ENCODE measurements at regions not wholly inside any gene's neighbourhood (a gene's known extent, or its start where the extent isn't known, plus 50 kb on each side); places are given as distances from the start of the nearest gene placed in this dataset.
A peak's percentile ranks its signal among the peaks of the same experiment; 100 is the strongest.

GRCh38 chr15:31474059-31474868 lies 147.6 kb downstream of the KLF13 start:
- DNase-seq, result no peak

DNA sequence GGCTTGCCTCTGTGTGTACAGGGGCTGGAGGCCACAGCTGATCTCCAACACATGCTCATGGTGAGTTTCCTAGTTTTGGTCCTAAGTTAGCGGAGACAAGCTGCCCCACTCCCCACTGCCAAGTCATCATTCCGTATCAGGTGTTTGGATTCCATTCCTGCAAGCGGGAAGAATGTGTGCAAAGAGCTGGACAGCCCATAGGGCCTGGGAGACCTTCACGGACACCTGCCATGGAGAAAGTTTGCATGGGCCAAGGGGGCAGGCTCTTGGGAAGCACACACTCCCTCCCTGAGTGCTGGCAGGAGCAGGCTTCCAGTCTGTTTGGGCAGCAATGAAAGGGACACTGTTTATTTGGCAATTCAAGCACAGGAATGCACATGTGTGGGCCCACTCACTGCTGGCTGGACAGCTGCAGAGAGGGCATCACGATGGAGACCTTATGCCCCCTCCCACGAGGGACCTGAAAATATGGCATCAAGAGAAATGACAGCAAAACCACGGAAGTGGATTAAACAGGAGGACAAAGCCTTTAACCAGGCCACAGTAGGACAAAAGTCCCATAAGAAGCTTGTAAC lies 149.7 kb downstream of the KLF13 start:
- DNase-seq, result no peak

DNA sequence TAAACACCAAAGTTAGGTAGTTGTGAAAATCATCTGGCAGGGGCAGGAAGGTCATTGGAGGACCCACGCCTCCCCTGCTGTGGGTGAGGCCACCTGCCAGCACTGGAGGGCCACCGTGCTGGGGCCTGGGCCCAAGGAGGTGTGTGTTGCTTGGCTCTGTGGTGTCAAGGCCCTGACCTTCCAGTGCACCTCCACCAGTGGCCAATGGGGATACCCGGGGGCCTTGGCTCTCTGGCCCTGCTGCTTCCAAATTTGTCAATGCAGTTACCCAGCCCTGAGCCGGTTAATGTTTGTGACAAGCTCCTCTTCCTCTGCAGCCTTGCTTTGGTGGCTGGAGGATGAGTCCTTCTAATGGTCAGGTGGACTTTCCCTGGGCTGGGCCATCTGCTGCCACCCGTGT lies 150.2 kb downstream of the KLF13 start:
- no peak for DNase-seq

DNA sequence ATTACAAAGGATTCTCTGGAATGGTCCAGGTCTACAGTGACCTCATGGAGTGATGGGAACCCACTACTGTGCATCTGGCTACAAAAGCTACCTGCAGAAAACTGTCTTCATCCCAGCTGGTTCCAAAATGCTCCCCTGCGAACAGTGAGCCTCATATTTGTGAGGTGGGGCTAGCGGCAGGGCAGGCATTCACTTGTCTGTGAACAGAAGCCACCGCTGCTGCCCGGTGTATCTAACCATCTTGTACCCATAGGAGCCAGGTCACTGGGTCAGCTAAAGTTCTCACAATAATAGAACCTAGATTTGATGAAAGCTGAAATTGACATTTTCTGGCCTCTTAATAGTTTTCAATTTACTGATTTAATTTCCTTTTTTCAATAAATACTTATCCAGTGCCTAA lies 150.7 kb downstream of the KLF13 start:
- DNase-seq, result no peak

- DNase-seq, result no peak
Observed at GRCh38 chr15:31477851-31478701, 151.4 kb downstream of the KLF13 start.

DNA sequence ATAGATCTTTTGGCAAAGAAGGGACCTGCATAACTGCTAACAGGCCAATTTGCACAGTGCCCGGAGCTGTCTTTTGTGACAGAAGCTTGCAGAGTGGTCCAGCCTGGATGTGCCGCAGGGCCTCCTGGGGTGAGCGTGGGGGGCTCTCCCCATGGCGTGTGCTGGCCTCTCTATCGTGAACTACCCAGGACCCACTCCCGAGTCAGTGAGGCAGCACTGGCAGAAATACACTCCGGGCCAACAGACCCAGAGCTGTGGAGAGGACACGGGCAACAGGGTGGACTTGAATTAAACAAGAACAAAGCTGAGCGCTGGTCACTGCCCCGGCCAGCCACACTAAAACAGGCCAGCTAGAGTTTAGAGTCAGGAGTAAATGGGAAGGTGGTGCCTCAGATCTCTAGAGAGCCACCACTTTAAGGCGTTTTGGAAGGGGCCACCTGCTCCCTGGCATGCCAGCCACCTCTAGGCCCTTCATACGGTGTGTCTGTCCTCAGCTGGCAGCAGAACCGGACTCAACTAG lies 152.1 kb downstream of the KLF13 start:
- DNase-seq, result no peak

- DNase-seq, result no peak
Observed at GRCh38 chr15:31480356-31481025, 153.9 kb downstream of the KLF13 start.

DNA sequence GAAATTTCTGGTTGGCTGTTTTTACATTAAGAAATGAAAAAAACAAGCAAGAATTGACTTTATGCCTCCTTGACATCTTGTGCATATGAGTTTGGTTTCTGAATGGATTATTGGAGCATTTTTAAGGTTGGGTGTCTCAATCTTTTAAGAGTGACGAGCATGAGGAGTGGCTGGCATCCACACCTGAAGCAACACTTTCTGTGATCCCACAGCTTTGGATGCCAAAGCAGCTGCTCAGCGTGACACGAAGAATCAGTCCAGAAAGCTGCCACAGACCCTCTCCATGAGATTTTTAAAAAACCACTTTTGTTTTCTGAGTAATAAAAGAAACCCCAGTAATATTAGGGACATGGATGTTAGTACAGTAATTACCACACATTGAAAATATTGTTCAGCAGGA lies 154.5 kb downstream of the KLF13 start:
- DNase-seq, result no peak

GRCh38 chr15:31482122-31482922 lies 155.7 kb downstream of the KLF13 start:
- no peak for DNase-seq

- no peak for DNase-seq
Observed at GRCh38 chr15:31483053-31483985, 156.7 kb downstream of the KLF13 start.

DNA sequence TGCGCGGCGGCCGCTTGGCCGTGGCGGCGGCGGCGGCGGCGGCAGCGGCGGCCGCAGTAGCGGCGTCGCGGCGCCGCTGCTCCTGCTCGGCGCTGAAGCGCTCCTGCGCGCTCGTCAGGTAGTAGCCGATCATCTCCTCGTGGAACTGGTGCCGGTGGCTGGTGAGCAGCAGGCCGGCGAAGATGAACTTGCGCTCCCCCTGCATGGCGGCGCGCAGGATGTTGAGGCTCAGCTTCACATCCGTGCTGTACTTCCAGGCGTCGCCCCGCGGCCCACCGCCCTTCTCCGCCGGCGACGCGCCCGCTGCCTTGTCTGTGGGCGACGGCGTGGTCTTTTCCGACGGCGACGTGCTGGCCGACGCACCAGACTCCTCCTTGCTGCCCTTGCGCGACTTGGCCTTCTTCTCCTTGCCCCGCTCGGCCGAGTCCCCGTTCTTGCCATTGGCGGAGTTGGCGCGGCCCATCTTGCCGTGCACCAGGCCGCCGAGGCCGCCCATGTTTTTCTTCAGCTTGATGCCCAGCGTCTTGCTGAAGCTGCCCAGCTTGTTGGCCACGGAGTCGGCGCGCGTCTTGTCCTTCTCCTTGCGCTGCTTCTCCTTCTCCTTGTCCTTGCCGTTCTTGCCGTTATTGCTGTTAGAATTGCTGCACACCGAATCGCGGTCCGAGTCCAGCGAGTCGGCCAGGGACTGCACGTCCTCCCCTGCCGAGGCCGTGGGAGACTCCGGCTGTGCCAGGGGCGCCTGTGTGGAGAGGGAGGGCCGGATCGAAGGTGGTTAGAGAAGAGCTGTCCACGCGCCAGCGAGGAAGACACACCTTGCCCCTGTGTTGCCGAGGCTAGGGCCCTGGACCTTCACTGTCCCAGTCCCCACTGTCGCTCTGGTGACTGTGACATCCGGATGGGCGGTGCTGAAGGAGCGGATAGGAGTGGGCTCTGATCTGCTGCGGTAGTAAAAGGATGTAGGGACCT lies 157.6 kb downstream of the KLF13 start:
- no peak for DNase-seq

DNA sequence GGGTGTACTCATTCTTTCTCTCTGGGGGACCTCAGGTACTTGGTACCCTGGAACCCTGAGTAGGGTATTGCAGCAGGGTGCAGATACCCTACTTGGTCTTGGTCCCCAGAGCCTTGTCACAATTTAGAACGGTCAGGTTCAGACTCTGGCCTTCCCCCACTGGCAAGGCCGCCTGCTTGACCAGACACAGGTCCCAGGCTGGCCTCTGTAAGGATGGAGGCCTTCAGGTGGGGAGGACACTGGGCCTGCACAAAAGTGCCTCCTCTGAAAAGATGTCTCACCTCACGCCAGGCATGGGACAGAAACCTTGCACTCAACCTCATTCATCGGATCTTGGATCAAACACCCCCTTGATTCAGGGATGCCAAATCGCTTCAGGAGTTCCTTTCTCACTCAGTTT lies 158.4 kb downstream of the KLF13 start:
- DNase-seq, result no peak

DNA sequence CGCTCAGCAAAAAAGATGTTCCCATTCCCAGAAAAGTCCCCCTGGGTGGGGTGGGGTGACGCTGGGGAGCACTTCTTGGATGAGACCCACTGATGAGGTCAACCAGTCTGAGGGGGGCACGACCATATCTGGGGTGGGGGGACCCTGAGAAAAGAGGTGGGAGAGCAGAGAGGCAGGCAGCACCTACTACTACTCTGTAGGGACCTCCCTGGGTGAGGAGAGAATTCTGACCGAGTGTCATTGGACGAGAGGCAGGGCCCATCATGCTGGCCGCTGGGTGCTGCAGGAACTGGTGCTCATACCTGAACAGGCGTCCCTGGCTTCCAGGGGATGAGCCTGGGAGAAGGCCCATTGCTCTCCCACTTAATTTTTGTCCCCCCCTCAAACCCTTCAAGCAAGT lies 158.8 kb downstream of the KLF13 start:
- DNase-seq, result no peak

DNA sequence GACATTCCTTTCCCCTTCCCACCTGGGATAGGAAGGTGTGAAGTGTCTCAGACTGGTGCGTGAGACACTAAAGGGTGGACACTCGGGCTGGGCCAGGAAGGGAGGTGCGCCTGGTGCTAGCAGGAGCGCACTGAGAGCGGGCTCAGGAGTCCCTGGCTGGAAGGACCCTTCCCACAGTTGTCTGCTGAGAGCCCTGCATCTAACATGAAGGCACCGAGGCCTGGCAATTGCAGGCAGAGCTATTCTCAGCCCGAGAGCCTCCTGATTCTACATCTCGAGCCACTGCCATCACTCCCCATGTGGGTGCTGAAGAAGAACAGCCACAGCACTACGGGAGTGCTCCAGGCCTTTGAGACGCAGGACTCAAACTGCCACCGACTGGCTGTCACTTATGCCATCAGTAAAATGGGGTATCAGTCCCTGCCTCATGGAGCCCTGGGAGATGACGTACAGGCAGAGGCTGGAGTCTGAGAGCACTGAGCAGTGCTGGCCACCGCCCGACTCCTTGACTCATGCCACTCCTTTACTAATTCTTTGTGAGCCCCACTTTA lies 159.4 kb downstream of the KLF13 start:
- no peak for DNase-seq

DNA sequence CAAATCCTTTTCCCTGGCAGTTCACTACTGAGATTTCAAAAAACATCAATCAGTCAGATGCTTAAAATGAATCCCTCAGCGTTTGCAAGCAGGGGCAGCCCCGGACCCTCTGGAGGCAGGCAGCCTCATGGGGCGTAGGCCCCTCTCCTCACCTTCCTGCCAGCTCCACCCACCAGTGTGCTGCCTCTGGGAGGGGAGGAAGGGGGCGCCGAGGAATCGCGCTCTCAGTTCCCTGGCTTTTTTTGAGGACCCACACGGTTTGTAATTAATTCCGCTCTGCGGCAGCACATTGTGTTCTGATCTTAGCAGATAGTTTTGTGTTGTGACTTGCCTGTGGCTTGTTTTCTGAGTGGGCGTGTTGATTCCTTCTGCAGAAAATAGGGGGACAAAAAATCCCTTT lies 159.9 kb downstream of the KLF13 start:
- DNase-seq, result no peak

DNA sequence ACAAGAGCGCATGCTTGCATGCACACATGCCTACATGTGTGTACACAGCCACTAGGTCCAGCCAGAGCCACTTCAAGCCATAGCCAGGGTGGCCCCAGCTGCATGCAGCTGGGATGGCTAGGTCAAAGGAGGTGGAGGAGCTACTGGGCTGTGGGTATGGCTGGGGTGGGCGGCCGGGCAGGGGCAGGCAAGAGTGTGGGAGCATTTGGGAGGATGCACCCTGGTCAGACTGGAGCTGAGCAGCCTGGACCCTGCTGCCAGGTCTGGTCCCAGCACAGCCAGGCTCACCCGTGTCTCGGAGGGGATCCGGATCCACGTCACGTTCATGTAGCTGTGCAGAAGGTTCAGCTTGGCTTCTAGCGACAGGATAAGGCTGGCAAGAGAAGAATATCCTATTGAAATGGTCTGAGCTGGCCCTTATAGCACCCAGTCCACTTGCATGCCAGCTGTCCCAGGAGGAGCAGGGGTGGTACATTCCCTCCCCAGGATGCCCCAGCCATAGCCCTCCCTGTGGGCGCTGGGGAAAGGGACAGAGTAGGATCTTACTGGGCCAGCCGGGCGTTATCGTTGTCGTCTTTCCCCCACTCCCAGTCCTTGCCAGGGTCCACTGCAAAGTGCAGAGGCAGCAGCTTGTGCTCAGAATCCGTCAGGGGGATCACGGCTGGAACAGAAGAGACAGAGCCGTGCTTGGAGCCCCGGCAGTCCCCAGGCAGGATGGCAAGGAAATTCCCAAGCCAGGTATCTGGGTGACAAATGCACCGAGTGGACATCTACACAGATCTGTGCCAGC lies 160.5 kb downstream of the KLF13 start:
- no peak for DNase-seq

DNA sequence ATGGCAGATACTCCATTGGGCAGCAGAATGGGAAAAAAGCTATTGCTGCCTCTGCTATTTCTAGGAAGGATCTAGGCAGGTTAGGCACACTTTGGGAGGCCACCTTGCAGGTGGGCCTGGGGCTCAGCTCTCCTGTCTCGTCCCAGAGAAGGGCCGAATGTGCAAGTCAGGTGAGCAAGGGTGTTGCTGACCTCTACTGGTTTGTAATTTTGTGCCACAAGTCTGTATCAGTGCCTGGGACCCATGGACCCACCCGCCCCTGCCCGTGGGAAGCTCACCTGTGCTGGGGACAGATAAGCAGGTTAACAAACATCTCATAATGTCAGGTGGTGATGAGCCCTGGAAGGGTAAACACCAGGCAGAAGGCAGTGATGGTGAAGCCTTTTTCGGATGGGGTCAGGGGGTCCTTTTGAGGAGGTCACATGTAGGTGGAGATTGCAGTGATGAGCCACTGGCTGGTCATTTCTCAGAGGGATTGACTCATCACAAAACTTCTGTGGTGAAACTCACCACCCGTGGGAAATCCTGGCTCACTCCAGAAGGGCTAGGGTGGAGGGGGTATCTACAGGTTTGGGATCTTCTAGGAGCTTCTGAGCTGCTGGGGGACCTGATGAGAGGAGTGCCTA lies 161.3 kb downstream of the KLF13 start:
- peak; percentile 56 to 72 for DNase-seq
